ENCODE measurements at regions not wholly inside any gene's neighbourhood (a gene's known extent, or its start where the extent isn't known, plus 50 kb on each side); places are given as distances from the start of the nearest gene placed in this dataset.

DNA sequence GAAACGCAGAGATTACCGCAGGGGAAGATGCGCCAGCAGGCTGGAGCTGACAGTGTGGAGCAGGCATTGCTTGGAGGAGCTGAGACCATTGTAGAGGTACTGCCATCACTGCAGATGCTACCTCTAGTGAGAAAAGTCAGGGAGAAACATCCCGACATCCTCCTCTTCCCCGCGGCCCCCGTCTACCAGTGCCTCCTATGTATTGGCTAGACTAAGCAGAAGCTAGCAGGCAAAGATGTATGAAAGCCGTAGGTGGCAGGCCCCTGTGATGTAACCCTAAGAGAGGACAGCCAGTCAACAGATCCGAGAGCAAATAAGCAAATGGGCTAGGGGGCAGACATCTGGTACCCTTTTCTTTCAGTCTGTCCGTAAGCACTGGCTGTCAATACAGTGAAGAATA lies 115.5 kb upstream of the ACTBL2 start:
- no peaks in the 10 kb centered on the region for H3K4me1 ChIP-seq (ENCODE audit: control insufficient read depth in 4 of 4, insufficient read depth in 4 of 4, low read length in 3 of 4)
- peaks cover 0 to 4% (median 0%) of the 10 kb centered on the region in 4 donors for H3K27me3 ChIP-seq (ENCODE audit: control insufficient read depth in 4 of 4, insufficient read depth in 4 of 4, low read length in 3 of 4)
- H3K9me3 ChIP-seq (ENCODE audit: control insufficient read depth in 4 of 4, low read length in 3 of 4): peaks cover 0 to 2% (median 0%) of the 10 kb centered on the region in 4 donors
- H3K27ac ChIP-seq (ENCODE audit: low read depth in 1 of 2, low read length in 2 of 2): no peak overlapping the region
- no peak overlapping the region for H3K4me3 ChIP-seq (ENCODE audit: low read depth in 1 of 3, low read length in 3 of 3)
- WGBS: 83% methylated on average over 10 of the region's 10 CpGs
- TF ChIP-seq, protein P1, sequence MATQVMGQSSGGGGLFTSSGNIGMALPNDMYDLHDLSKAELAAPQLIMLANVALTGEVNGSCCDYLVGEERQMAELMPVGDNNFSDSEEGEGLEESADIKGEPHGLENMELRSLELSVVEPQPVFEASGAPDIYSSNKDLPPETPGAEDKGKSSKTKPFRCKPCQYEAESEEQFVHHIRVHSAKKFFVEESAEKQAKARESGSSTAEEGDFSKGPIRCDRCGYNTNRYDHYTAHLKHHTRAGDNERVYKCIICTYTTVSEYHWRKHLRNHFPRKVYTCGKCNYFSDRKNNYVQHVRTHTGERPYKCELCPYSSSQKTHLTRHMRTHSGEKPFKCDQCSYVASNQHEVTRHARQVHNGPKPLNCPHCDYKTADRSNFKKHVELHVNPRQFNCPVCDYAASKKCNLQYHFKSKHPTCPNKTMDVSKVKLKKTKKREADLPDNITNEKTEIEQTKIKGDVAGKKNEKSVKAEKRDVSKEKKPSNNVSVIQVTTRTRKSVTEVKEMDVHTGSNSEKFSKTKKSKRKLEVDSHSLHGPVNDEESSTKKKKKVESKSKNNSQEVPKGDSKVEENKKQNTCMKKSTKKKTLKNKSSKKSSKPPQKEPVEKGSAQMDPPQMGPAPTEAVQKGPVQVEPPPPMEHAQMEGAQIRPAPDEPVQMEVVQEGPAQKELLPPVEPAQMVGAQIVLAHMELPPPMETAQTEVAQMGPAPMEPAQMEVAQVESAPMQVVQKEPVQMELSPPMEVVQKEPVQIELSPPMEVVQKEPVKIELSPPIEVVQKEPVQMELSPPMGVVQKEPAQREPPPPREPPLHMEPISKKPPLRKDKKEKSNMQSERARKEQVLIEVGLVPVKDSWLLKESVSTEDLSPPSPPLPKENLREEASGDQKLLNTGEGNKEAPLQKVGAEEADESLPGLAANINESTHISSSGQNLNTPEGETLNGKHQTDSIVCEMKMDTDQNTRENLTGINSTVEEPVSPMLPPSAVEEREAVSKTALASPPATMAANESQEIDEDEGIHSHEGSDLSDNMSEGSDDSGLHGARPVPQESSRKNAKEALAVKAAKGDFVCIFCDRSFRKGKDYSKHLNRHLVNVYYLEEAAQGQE (IDR thresholded peaks at IDR 0.05): no peak
- TF ChIP-seq, protein P2, sequence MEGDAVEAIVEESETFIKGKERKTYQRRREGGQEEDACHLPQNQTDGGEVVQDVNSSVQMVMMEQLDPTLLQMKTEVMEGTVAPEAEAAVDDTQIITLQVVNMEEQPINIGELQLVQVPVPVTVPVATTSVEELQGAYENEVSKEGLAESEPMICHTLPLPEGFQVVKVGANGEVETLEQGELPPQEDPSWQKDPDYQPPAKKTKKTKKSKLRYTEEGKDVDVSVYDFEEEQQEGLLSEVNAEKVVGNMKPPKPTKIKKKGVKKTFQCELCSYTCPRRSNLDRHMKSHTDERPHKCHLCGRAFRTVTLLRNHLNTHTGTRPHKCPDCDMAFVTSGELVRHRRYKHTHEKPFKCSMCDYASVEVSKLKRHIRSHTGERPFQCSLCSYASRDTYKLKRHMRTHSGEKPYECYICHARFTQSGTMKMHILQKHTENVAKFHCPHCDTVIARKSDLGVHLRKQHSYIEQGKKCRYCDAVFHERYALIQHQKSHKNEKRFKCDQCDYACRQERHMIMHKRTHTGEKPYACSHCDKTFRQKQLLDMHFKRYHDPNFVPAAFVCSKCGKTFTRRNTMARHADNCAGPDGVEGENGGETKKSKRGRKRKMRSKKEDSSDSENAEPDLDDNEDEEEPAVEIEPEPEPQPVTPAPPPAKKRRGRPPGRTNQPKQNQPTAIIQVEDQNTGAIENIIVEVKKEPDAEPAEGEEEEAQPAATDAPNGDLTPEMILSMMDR (IDR thresholded peaks at IDR 0.05; ENCODE audit: low read depth, low read length, missing input control): no peak
- TF ChIP-seq NR2F2 (IDR thresholded peaks at IDR 0.05) (no peak), YY1 (IDR thresholded peaks at IDR 0.05) (no peak), FOXA1 (IDR thresholded peaks at IDR 0.05) (no peak), RXRA (IDR thresholded peaks at IDR 0.05) (no peak), FOXA2 (IDR thresholded peaks at IDR 0.05) (no peak), TAF1 (conservative IDR thresholded peaks at IDR 0.05) (no peak), RAD21 (IDR thresholded peaks at IDR 0.05) (no peak), HNF4G (IDR thresholded peaks at IDR 0.05) (no peak), JUND (IDR thresholded peaks at IDR 0.05) (no peak)
- TF ChIP-seq, protein P3, sequence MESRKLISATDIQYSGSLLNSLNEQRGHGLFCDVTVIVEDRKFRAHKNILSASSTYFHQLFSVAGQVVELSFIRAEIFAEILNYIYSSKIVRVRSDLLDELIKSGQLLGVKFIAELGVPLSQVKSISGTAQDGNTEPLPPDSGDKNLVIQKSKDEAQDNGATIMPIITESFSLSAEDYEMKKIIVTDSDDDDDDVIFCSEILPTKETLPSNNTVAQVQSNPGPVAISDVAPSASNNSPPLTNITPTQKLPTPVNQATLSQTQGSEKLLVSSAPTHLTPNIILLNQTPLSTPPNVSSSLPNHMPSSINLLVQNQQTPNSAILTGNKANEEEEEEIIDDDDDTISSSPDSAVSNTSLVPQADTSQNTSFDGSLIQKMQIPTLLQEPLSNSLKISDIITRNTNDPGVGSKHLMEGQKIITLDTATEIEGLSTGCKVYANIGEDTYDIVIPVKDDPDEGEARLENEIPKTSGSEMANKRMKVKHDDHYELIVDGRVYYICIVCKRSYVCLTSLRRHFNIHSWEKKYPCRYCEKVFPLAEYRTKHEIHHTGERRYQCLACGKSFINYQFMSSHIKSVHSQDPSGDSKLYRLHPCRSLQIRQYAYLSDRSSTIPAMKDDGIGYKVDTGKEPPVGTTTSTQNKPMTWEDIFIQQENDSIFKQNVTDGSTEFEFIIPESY (IDR thresholded peaks at IDR 0.05): no peak
- TF ChIP-seq, protein P4, sequence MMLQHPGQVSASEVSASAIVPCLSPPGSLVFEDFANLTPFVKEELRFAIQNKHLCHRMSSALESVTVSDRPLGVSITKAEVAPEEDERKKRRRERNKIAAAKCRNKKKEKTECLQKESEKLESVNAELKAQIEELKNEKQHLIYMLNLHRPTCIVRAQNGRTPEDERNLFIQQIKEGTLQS (IDR thresholded peaks at IDR 0.05): no peak
- TF ChIP-seq, protein P5, sequence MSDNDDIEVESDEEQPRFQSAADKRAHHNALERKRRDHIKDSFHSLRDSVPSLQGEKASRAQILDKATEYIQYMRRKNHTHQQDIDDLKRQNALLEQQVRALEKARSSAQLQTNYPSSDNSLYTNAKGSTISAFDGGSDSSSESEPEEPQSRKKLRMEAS (IDR thresholded peaks at IDR 0.05): no peak
- no peak for DNase-seq (ENCODE audit: low spot score)
- H3K36me3 ChIP-seq (ENCODE audit: control insufficient read depth in 4 of 4, insufficient read depth in 3 of 4, low read depth in 1 of 4, low read length in 3 of 4): no peaks in the 10 kb centered on the region
- no peak overlapping the region for H3K9ac ChIP-seq (ENCODE audit: low read depth in 1 of 2, low read length in 2 of 2)

DNA sequence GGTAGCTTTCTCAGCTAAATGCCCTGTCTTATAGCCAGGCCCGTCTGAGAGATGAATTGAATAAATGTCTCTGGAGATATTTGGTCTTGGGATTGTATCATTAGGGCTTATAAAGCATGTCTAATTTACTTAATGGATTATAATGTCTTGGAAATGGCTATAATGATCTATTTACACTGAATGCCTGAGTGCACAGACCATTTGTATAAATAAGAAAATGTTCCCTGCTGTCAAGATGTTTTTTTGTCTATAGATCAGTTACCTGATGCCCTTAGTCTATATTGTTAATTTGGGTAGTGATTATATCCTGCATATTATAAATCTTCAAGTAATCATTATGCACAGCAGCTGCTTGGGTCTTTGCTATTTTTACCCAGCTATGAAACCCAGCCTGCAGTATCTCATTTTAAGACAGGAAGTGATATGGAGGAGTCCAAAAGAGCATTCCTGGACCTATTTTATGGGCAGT lies 112.9 kb upstream of the ACTBL2 start:
- H3K36me3 ChIP-seq (ENCODE audit: control insufficient read depth in 4 of 4, insufficient read depth in 3 of 4, low read depth in 1 of 4, low read length in 3 of 4): no peaks in the 10 kb centered on the region
- no peaks in the 10 kb centered on the region for H3K4me1 ChIP-seq (ENCODE audit: control insufficient read depth in 4 of 4, insufficient read depth in 4 of 4, low read length in 3 of 4)
- H3K27me3 ChIP-seq (ENCODE audit: control insufficient read depth in 4 of 4, insufficient read depth in 4 of 4, low read length in 3 of 4): peaks cover 0 to 4% (median 0%) of the 10 kb centered on the region in 4 donors
- 70% methylated on average over 1 of the region's 1 CpG for WGBS
- TF ChIP-seq NR2F2 (IDR thresholded peaks at IDR 0.05) (no peak), YY1 (IDR thresholded peaks at IDR 0.05) (no peak), FOXA2 (IDR thresholded peaks at IDR 0.05) (no peak), SP1 (IDR thresholded peaks at IDR 0.05) (no peak), FOXA1 (IDR thresholded peaks at IDR 0.05) (no peak), GABPA (IDR thresholded peaks at IDR 0.05 in 1 of 2, conservative IDR thresholded peaks at IDR 0.05 in 1 of 2) (no peak)
- TF ChIP-seq, protein P4 (IDR thresholded peaks at IDR 0.05): no peak
- H3K9me3 ChIP-seq (ENCODE audit: control insufficient read depth in 4 of 4, low read length in 3 of 4): peaks cover 0 to 2% (median 0%) of the 10 kb centered on the region in 4 donors
- no peak overlapping the region for H3K9ac ChIP-seq (ENCODE audit: low read depth in 1 of 2, low read length in 2 of 2)
- no peak overlapping the region for H3K4me3 ChIP-seq (ENCODE audit: low read depth in 1 of 3, low read length in 3 of 3)
- DNase-seq (ENCODE audit: low spot score): no peak
- H3K27ac ChIP-seq (ENCODE audit: low read depth in 1 of 2, low read length in 2 of 2): no peak overlapping the region

All from liver (tissue), 8 donors.